ENCODE measurements at regions not wholly inside any gene's neighbourhood (a gene's known extent, or its start where the extent isn't known, plus 50 kb on each side); places are given as distances from the start of the nearest gene placed in this dataset.
"Not testable (repeated sequence)": the region's sequence is repeated elsewhere in the genome, so short reads cannot be mapped to it uniquely, and the experiment has no call there.

DNA sequence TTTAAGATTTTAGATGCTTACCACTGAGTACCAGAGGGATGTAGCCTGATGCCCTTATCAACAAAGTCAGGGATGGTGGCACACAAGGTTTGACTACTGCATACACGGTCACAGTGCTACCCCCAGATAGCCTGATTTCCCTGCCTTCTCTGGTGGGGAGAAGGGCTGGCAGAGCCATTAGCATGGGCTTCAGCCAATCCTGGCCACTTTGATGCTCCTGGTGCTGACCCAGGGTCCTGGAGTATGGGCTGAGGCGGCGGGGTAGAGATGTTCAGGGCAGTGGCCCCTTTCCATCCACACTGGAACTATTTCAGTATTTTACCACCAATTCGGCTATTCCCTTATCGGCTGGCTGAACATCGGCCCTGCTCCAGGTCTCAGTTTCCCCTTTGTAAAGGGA is 83.2 kb downstream of the POTEB3 start:
- DNase-seq = not testable (repeated sequence)

DNA sequence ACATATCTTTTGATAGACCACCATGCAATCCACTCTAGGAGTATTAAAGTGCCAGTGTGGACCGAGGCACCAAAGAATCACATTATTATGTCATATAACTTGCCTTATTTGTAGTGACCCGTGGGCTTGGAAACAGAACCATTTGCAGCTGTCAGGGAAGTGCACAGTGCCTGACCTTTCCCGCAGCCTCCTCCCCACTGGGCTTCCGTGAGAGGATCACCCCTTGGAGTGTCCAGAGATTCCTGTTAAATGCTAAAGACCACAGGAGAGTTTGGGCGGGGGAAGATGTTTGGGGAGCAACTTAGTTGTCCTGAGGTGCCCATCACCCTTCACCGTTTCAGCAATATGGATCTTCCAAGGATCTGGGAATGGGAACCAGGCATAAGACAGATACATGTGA is 84.4 kb downstream of the POTEB3 start:
- DNase-seq = not testable (repeated sequence)

DNA sequence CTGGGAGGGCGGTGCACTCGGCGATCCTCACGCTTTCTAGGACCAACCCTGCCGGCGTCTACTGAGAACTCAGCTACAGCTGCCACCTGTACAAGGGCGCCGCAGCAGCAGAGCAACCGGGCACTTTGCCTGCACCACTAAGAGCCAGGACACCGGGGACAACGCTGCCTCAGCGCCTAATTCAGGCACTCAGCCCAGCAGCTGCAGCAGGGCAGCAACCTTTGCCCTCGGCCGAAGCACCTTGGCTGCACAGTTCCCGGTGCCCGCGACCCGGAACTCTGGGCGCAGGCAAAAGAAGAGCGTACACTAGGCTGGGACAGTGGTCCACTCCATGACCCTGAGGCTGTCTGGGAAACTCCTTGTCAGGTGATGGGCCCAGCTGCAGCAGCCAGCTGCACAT is 85.7 kb downstream of the POTEB3 start:
- DNase-seq = not testable (repeated sequence)

DNA sequence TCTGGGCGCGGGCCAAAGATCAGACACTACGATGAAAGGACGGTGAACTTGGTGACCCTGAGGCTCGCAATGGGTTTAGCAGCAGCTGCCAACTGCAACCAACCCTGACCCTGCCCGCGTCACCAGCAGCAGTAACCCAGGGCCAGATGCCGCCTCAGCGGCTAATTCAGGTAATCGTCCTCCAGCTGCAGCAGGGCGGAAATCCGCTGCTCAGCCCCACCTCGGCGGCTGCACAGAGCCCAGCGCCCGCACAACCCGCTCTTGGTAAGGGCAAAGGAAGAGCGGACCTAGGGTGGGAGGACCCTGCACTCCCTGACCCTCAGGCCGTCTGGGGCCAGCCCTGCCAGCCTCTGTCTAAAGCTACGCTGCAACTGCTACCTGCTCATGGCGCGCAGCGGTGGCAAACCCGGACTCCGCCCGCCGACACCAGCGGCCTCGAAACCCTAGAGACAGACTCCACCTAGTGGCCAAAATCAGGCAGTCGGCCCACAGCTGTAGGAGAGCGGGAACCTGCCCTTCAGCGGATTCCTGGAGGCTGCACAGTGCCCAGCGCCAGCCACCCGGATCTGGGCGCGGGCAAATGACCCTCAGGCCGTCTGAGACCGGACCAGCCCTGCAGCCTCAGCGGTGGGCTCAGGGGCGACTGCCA is 87.5 kb downstream of the POTEB3 start:
- not testable (repeated sequence) for DNase-seq

DNA sequence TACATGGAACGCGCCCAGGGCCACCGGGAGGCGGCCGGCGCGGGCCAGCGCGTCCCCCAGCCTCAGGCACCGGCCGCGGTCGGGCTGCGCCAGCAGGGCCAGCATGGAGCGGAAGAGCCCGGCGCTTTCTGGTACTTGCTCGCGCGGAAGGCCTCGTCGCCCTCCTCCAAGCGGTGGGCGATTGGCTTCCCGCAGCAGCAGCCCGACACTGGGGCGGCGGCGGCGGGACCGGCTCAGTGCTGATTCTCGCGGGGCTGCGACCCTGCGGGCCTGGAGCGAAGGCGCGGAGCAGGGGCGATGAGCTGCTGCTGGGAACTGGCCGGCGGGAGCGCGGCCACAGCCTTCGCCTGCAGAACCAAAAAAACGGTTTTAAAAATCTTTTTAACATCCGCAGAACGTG is 95.3 kb downstream of the POTEB3 start:
- DNase-seq = not testable (repeated sequence)

DNA sequence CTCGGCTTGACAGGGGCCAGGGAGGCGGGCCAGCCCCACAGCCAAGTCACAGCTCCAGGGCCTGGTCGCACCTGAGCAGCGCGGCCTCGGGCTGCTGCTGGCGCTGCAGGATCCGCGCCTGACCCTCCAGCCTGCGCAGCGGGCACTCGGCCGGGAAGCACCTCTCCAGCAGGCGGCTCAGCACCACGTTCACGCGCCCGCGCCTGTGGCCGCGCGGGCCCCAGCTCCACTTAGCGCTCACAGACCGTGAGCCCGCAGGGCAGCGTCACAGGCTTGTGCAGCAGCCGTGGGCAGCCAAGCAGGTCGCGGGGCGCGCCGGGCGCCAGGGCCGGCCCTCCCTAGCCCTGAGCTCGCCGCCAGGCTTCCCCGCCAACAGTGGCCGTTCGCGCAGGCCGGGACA is 95.8 kb downstream of the POTEB3 start:
- not testable (repeated sequence) for DNase-seq

DNA sequence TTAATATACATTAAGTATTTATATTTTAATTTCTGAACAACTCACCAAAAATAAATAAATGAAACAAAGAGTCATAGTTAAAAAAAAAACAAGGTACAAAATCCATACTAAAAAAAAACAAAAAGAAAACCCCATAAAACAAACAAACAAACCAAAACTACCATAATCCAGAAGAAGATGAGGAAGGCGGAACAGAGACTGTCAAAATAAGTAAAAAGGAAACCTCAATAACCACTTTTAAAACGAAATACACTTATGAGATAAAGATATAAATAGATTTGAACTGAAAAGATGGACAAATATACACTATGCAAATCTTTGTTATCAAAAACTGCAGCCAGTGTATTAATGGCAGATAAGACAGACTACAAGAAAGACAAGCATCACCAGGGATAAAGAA is 103.3 kb downstream of the POTEB3 start:
- DNase-seq = not testable (repeated sequence)

DNA sequence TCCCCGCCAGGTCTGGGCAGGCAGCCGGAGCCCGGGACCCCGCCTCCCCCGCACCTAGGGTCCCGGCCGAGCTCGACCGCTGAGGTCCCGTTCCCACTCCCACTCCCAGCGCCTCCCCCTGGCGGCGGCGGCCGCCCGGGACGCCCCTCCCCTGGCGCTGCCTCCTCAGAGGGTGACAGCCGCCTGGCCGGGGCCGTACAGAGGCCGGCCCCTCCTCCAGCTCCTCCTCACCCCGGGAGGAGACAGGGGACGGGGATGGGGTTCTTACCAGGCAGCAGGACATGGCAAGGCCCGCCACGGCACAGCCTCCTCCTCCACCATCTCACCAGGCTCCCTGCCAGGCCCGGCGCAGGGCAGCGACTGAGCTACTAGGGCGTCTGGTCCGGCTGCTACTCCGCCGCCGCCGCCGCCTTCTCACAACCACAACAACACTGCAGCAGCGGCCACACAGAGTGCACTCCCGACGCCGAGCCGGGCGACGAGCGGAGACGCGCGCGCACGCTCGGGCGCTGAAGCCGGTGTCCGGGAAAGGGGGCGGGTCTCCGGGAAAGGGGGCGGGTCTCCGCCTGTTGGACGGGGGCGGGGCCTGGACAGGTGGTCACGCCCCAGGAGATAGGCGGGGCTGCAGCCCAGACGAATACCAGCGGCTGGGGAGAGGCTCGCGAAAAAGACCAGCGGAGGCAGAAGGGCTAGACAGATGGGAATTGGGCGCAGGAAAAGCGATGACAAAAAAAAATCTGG is 115.4 kb downstream of the POTEB3 start:
- DNase-seq = peak; percentile 4

DNA sequence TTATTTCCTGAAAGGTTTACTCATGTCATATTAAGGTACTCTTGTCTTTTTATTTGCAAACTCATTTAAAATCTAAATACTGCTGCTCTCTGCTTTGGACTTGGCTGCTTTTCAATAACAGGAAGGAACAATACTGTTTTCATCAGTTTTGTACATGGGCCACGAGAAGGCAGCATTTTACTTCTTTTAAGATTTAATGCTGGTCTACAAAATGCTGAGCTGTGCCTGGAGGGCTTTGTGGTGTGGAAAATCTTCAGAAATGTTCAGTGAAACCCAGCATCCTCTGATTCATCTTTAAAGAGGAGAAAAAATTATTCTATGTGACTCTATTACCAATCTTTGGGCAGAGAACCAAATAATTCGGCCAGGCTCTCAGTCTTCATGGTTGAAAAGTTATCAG is 155.9 kb downstream of the POTEB3 start:
- not testable (repeated sequence) for DNase-seq

DNA sequence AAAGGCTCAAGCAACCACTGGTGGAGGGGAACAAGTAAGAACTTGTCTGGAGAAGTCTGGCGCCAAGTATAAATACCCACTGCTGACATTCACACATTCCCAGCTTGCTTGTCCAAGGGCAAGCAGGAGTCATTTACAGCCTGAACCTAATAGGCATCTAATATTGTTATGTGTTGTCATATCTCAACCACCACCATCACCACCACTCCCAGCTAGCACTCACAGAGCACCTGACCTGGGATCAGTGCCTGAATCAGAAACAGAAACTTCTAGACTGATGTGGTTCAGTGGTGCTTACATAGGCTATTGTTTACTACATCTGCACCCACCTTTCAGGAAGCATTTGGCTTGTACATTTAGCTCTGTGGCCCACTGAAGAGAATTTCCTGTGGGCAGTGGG is 157.1 kb downstream of the POTEB3 start:
- not testable (repeated sequence) for DNase-seq

DNA sequence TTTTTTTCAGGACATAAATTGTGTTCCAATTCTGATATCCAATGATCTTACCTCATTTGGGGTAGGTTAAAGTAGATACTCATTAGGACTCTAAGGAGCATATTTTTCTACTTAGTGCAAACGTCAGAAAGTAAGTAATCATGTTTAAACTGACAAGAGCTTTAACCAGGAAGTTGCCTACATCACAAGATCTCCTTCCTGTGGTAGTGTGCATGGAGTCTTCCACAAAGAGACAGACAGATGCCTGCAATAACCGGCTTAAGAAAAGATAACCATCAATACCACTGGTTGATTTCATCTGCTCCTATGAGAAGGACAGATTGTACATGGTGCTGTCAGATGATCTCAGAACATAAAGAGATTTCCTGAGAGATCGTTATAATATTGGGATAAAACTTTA is 160.0 kb downstream of the POTEB3 start:
- not testable (repeated sequence) for DNase-seq

DNA sequence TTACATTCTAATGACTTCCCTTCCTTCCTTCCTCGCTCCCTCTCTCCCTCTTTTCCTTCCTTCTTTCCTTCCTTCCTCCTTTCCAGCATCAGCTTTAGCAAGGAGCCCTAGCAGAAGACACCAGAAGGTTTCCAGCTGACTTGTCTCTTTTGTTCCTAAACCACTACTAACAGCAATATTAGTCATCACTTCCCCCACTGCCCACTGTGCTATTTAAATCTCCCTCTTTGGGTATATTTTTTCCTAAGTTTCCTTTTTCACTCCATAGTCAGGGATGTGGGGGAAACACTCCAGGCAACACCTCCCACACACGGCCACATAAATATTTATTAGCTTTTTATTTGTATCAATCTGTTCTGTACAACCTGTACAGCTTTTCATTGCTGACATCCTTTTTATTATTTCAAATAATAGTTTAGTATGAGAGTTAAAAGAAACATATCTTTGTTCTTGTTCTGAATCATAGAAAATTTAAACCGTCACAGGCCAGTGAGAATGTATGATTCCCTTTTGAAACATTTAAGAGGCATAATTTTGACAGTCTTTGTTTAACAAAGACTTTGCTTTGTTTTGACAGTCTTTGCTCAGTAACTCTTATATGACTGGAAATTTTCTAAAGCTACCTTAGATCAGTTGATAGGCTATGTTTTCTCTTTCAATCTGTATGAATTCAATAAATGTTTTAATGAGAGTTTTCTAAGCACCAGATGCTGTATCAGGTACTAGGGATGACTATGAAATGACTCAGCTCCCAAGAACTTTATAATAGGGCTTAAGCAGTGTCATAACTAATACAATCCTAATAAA is 167.9 kb downstream of the POTEB3 start:
- not testable (repeated sequence) for DNase-seq

DNA sequence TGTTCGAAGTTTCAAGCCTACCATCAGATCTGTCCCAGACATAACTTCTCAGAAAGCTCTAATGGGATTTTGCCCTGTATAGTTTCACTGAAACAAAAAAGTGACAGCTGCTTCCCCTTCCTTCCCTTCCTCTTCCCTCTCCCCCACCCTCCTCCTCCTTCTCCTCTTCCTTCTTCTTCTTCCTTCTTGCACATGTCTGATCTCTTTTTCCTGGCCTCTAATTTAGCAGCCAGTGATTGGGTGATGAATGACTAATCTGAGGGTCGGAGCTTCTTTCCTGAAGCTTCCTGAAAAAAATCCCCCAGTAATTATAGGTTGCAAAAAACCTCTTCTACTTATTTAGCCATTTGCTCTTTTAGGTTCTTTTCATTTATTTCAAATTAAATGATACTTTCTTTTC is 168.7 kb downstream of the POTEB3 start:
- DNase-seq = no peak

DNA sequence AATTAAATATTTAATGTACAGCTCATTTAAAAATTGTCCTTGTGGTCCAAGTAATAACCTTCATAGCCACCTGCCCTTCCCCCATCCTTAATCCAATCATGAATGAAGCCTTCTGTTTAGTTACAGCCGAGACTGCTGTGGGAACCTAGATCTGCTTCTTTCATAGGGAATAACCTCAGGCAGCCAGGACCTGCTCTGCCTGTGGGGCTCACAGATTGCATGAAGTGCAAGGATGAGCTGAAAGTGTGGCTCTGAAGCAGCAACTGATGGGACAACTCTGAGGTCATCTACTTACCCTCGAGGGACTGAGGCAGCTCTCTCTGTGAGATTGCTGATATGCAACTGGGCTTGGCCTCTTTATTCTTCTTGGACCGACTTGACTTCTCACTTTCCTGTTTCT is 169.8 kb downstream of the POTEB3 start:
- no peak for DNase-seq

DNA sequence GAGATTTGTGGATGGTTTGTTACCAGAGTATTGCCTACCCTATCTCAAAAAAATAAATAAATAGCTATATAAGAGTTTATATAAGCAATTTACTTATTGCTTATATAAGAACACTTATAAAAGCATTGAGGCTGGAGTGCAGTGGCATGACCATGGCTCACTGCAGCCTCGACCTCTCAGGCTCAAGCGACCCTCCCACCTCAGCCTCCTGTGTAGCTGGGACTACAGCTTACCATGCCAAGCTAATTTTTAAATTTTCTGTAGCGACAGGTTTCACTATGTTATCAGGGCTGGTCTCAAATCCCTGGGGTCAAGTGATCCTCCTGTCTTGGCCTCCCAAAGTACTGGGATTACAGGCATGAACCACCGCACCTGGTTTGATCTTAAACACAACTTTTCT is 170.6 kb downstream of the POTEB3 start:
- DNase-seq = not testable (repeated sequence)

DNA sequence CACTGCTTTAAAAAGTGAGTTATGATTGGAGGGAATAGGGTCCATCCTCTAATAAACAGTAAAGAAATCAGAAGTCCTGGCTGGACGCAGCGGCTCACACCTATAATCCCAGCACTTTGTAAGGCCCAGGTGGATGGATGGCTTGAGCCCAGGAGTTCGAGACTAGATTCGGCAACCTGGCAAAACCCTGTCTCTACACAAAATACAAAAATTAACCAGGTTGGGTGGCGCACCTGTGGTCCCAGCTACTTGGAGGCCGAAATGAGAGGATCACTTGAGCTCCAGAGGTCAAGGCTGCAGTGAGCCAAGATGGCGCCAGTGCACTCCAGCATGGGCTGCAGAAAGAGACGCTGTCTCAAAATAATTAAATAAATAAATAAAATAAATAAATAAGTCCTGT is 171.2 kb downstream of the POTEB3 start:
- DNase-seq = no peak

DNA sequence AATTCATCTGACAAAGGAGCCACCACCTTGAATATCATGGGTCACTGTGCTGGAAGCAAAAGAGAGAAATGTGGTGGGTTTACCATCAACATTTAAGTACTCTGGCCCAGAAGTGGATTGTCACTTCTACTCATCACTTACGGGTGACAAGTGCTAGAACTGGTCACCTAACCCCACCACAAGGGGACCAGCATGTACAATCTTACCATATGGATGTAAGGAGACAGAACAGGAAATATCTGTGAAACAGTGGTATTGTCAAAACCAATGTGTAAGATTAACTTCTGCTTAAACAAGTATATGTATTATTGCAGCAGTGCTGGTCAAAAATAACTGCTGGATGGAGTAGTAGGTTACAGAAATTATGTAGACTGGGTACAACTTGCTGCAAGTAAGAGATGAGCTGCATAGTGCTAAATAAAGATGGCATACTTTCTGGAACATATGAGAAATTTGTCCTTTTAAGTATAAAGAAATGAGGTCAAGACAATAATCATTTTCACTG is 171.8 kb downstream of the POTEB3 start:
- DNase-seq = no peak

DNA sequence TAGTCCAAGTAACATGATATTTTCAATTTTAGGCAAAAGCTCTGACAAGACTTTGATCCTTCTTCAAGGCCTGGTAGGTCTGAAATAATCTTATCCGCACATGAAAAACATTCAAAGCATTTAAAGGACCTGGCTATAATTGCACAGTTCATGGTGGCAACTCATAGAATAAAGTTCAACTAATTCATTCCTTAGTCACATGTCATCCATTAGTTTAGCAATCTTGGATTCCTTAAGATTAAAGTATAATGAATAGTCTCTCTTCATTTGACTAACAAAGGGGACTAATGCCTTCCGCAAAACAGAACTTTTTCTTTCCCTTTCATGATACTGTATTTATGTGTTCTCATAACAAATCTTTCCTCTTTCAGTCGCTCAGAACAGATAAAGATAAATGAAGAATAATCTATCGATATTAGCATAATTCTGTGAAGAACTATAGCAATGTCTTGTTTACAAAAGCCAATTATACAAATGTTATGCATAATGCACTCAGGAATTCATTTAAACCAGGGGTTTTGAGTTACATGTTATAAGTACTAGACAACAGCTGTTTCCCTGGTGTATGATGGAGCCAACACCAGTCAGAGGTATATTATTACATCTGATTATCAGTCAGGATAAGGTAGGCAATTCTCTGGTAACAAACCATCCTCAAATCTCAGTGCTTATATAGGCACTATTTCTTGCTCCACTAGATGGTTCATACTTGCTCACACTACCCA is 172.5 kb downstream of the POTEB3 start:
- no peak for DNase-seq

DNA sequence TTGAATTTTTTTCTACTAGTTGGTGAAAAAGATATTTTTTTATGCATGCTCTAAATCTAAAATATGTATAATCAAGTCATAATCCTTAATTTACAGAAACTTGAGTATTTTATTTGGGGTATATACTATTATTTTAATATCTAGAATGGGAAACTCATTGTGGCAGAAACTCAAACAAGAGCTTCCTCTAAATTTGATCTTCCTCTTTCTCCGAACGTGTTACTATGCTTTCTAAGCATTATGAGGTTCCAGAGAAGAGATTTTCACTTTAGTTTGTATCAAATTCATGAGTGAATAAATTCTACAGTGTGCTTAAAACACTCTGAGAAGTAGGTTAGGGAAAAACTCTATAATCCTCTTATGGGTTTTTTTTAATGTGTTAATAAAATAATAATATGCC is 173.1 kb downstream of the POTEB3 start:
- no peak for DNase-seq

DNA sequence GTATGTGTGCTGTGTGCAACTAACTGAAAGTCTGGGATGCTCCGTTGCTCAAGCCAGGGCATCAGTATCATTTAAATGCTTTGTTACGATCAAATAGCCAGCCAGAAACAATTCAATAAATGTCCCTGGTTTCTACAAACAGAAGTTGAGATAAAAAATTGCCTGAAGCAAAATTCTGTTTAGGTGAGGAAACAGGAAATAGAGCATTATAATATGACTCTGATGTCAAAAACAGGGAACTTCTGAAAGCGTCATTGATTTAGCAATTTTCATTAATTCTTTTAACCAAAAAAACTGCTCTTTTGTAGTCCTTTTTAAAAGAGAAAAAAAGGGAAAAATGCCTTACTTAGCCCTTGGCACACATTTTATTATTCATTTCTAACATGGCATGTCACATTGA is 174.7 kb downstream of the POTEB3 start:
- DNase-seq = not testable (repeated sequence)

DNA sequence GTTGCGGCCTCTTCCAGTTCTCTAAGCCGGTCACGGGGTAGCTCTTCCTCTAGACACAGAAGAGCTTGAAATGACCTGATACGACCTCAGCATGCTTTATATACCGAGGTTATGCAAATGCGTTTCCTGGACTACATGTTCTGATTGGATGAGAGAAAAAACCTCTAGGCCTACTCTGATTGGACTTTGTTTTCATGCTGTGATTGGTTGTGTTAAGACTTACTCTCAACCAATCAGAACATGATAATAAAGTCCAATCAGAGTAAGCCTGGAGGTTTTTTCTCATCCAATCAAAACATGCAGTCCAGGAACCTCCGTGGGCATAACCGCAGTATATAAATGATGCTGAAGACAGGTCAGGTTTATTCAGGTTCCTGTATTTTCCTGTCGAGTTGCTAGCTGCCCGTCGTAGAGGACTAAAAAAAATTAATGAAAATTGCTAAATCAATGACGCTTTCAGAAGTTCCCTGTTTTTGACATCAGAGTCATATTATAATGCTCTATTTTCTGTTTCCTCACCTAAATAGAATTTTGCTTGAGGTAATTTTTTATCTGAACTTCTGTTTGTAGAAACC is 177.4 kb downstream of the POTEB3 start:
- DNase-seq = no peak

Measured in activated CD4-positive, alpha-beta T cell treated with anti-CD3 and anti-CD28 coated beads, Interleukin-10, Interleukin-2, amounts not matched to agents 100 ng/mL and 50 ng/mL, durations not matched to agents 16 hours and 8 hours (primary cell).